HUDEP-2 (cell line): ENCODE measurements at regions not wholly inside any gene's neighbourhood (a gene's known extent, or its start where the extent isn't known, plus 50 kb on each side); places are given as distances from the start of the nearest gene placed in this dataset.
"Not testable (repeated sequence)": the region's sequence is repeated elsewhere in the genome, so short reads cannot be mapped to it uniquely, and the experiment has no call there.

Experiments used
- DNase-seq, 76 experiments: peaks; one replicate each; lab custom pipeline; 2025; ENCODE audit not compliant: unreplicated experiment in 76 of 76; lab: John Stamatoyannopoulos, UW

DNA sequence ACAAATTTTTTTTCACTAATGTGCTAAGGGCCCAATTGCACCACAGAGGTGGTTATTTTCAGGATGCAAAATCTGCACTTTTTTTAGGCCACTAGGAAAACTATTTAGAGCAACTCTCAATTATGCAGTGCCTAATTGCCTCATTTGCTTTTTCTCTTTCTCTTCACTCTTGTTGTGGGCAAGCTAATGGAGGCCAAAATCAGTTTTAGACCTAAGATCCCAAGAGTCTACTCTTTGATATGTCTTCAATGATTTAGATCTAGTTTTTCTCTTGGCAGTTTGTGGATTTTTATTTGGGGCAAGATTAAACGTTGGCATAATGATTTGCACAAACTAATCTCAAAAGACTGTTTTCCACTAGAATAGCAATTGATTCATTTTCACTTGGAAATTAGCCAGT lies 1996.9 kb downstream of the LRRC4C start:
- no peak for DNase-seq

DNA sequence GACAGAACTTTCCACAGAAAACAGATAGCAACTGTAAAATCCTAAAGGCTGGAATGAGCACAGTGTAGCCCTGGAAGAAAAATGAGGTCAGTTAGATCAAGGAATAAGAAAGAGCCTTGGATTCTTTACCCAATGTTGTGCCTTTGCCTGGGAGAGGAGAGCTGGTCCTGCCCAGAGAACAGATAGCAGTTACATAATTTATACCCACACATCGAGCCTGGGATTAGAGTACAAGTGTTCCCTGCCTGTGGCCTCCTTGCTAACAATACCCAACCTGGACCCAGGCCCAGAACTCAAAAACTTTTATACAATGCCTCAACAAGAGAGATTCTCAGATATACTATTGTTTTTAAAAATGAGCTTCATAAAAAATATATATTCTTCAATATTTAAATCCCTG lies 1998.4 kb downstream of the LRRC4C start:
- DNase-seq, result no peak

GRCh38 chr11:39459606-39460005 lies 1999.8 kb downstream of the LRRC4C start:
- no peak for DNase-seq

DNA sequence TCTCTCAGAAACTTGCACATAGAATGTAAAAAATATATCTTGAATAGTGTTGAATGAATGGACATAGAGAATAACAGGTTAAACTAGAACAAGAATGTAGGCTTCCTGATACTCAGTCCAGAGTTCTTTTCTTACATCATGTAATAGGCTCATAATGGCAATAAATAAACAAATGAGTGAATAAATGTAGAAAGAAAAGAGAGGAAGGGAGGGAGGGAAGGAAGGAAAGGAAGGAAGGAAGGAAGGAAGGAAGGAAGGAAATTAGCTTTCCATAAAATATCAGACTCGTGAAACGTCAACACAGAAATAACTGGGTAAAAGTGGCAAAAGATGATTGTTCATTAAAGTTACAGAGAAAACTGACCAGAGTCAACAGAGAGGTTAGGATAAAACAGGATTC lies 2001.0 kb downstream of the LRRC4C start:
- DNase-seq, result no peak

DNA sequence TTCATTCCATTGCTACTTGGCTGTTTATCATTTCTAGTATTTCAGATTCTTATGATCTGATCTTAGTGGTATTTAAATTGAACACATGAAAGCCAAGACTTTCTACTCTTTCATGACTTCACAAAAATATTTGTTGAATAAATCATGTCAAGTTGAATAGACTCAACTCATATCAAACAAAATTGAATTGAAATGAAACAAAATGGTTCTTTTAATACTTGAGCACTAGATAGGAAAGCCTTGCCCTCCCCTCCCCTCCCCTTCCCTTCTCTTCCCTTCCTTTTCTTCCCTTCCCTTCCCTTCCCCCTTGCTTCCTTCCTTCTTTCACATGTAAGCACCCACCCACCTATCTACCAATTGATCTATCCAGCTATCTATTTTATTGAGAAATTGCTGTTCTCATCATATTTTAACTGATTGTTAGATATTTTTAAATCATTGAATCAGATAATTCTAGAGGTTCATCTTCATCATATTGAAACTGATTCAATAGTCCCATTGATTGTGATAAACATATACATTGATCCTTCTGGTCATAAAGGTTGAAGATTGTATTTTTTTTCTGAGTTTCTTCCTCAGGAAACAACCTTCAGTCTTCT lies 2015.9 kb downstream of the LRRC4C start:
- DNase-seq, result no peak

GRCh38 chr11:39442177-39442576 lies 2017.3 kb downstream of the LRRC4C start:
- no peak for DNase-seq

DNA sequence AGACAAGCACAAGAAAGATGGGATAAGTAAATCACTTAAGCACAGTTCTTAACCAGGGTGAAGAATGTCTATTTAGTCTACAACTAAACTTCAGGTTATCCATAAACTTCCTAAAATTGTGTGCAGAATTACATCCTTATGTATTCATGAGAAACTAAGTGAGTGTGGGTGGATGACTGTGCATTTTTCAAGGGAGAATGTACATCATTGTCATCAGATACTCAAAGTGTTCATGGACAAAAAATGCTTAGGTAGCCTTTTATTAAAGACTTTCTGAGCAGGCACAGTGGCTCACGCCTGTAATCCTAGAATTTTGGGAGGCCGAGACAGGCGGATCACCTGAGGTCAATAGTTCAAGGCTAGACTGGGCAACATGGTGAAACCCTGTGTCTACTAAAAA lies 2023.8 kb downstream of the LRRC4C start:
- no peak for DNase-seq

DNA sequence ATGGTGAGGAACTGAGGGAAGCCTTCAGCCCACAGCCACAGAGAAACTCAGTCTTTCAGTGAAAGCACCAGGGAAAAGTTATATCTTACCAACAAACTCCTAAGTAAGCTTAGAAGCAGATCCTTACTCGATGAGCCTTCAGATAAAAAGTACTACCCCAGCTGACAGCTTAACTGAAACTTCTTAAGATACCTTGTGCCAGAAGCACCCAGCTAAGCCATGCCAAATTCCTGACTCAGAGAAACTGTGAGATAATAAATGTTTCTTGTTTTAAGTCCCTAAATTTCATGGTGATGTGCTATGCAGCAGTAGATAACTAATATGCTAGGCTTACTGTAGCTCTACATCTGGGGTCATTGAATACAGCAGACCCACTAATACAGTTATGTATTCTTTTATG lies 2025.0 kb downstream of the LRRC4C start:
- peak in 1 of 76 experiments; percentile 1 for DNase-seq

DNA sequence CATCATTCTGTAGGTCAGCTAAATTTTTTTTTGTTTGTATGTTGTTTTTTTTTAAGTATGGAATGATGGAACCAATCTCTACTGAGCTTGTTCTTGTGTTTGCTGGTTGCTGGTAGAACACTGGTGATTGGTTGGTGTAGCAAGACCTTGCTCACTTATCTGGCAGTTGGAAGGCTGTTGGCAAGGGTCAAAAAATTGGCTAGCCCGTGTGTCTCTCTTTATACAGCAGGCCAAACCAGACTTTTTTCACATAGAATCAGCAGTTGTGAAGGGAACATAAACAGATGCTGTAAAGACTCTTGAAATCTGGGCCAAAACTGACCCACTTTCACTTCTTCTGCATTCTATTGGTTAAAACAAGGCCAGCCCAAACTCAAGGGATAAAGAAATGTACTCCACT lies 2026.5 kb downstream of the LRRC4C start:
- no peak for DNase-seq

DNA sequence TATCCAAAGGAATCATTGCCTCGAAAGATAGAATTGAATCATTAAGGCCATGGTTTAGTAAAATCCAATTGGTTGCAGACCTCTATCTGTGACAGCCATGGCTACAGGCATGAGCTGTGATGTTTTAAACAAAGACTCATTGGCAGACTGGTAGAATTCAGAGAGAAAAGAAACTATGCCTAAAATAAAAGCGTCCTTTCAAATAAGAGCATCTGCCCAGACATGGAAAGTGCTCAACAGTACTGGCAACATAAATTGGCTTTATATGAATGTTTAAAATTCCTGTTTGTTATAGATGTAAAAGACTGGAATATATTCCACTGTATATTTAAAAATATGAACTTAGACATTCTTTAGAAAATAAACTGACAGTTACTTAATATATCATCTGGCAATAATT lies 2034.2 kb downstream of the LRRC4C start:
- DNase-seq, result no peak

DNA sequence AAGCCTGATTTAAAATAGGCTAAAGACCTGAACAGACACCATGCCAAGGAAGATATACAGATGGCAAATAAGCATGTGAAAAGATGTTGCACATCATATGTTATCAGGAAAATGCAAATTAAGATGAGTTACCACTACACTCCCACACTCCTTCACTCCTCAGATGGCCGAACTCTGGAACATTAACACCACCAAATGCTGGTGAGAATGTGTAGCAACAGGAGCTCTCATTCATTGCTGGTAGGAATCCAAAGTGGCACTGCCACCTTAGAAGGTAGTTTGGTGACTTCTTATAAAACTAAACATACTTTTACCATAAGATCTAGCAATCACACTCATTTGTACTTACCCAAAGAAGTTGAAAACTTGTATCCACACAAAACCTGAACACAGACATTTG lies 2047.3 kb downstream of the LRRC4C start:
- no peak for DNase-seq

DNA sequence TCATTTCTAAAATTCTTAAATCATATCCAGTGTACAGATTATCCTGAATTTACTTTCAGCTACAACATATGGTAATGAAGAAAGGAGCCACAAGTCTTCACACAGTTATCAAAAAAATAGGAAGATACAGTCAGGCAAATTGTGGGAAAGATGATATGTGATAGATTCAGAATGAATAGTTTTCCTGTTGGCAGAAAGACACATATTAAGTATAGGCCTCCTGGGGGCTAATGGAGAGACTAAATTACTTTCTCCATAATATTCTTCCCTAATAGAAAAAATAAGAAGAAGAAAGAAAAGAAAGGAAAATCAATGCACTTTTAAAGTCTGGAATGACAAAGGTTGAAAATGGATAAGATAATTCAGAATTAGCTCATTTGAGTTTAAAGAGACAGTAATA lies 2073.5 kb downstream of the LRRC4C start:
- DNase-seq, result no peak

- DNase-seq, result peak in 21 of 76 experiments; percentile 1 to 52 (median 20)
Measured at GRCh38 chr11:39374963-39375698, 2084.3 kb downstream of the LRRC4C start.

DNA sequence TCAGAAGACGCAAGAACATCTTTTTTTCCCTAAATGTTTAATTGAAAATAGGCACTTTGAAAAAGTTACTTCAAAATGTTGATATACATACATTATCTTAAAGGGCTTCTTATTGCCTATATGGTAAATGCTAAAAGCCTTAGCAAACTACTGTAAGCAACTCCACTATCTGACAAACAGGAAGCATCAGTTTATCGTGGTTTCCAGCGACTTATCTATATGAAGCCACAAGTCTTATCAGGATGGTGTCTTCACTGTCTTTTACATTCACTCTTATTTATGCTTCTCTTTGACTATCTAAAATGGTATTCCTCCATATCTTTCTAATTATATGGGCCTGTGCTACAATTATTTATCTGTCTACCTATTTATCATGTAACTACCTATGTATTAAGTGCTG lies 2091.9 kb downstream of the LRRC4C start:
- peak in 34 of 76 experiments; percentile 1 to 74 (median 35) for DNase-seq

GRCh38 chr11:39365809-39366436 lies 2093.5 kb downstream of the LRRC4C start:
- DNase-seq, result peak in 5 of 76 experiments; percentile 0 to 20 (median 8)

DNA sequence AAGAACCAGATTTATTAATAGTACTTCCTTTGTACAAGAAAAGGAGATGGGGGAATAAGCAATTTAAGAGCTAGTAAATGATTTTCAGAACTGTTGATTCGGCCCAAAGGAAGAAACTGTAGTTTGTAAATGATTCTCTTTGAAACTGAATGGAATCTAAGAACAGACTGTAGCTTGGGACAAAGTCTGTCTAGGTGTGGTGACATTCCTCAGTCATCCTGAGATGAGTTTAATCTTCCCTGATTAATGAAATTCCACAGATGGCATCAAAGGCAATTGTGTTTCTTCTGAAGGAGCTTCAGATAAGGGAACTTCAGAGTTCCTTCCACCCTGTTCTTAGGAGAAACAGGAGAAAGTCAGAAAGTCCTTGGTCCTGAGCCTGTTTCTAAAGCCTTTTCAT lies 2095.9 kb downstream of the LRRC4C start:
- no peak for DNase-seq

- DNase-seq, result no peak
Measured at GRCh38 chr11:39361557-39361956, 2097.9 kb downstream of the LRRC4C start.

GRCh38 chr11:39345834-39346442 lies 2113.5 kb downstream of the LRRC4C start:
- no peak for DNase-seq

- no peak for DNase-seq
Measured at GRCh38 chr11:39341461-39341860, 2118.0 kb downstream of the LRRC4C start.

- DNase-seq, result not testable (repeated sequence)
Measured at GRCh38 chr11:39333006-39333405, 2126.4 kb downstream of the LRRC4C start.

GRCh38 chr11:39327302-39327701 lies 2132.2 kb downstream of the LRRC4C start:
- DNase-seq, result no peak

DNA sequence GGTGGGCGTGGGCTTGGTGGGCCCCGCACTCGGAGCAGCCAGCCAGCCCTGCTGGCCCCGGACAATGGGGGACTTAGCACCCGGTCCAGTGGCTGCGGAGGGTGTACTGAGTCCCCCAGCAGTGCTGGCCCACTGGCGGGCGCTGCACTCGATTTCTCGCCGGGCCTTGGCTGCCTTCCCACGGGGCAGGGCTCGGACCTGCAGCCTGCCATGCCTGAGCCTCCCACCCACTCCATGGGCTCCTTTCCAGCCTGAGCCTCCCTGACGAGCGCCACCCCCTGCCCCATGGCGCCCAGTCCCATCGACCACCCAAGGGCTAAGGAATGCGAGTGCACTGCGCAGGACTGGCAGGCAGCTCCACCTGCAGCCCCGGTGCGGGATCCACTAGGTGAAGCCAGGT lies 2147.6 kb downstream of the LRRC4C start:
- not testable (repeated sequence) for DNase-seq
